Cardiac muscle cell (in vitro differentiated cells and primary cell): ENCODE measurements at regions not wholly inside any gene's neighbourhood (a gene's known extent, or its start where the extent isn't known, plus 50 kb on each side); places are given as distances from the start of the nearest gene placed in this dataset.

Experiments used
- DNase-seq, 2 donors: peaks; one replicate each; pipeline versions ENCODE4 v3.0.0 to v3.0.0-alpha.2; 2010 to 2017; ENCODE audit warnings: low read depth in 1 of 2, low spot score in 1 of 2
- H3K27ac ChIP-seq: fragments of 200-600 bp; sonication (generic); 2 replicates; pipeline ENCODE4 v1.5.1; 2016
- H3K27me3 ChIP-seq: fragments of 200-600 bp; sonication (generic); 2 replicates; pipeline ENCODE4 v1.6.0; 2016; ENCODE audit warnings: control low read depth
- H3K36me3 ChIP-seq: fragments of 200-600 bp; sonication (generic); 2 replicates; pipeline ENCODE4 v1.5.1; 2016; ENCODE audit warnings: control low read depth
- H3K4me1 ChIP-seq: fragments of 200-600 bp; sonication (generic); 2 replicates; pipeline ENCODE4 v1.8.1; 2017; ENCODE audit warnings: low read depth, mild to moderate bottlenecking, mixed run types
- H3K4me3 ChIP-seq: fragments of 200-600 bp; sonication (generic); 2 replicates; pipeline ENCODE4 v1.5.1; 2016; ENCODE audit warnings: mild to moderate bottlenecking
- H3K9me3 ChIP-seq: fragments of 200-600 bp; sonication (generic); 2 replicates; pipeline ENCODE4 v1.5.1; 2017; ENCODE audit warnings: low read depth, mild to moderate bottlenecking, control low read depth
- TF ChIP-seq, protein P1 (sequence below): IDR thresholded peaks from 2 replicates; pipeline ENCODE4 v1.5.1; 2012; ENCODE audit warnings: low read depth, mild to moderate bottlenecking, low read length

DNA sequence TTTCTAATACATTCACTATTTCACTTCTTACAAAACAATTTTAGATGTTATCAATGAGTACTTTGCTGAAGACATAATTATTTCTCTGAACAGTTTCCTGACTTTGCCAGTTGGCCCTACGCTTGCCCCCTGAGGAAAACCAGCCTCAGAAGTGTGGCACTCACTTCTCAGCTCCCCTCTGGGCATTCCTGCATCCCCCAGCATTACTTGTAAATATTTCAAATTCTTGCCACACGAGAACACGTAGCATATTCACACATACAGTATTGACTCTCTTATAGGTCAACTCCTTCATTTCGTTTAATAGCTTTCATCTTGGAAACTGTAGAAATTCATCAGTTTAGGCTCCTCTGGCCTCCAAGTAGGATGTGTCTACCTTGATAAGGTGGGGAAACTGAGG lies 65.2 kb downstream of the OTX2 start:
- H3K4me3 ChIP-seq = no peak overlapping the region
- H3K36me3 ChIP-seq = no peaks in the 10 kb centered on the region
- TF ChIP-seq, protein P1, sequence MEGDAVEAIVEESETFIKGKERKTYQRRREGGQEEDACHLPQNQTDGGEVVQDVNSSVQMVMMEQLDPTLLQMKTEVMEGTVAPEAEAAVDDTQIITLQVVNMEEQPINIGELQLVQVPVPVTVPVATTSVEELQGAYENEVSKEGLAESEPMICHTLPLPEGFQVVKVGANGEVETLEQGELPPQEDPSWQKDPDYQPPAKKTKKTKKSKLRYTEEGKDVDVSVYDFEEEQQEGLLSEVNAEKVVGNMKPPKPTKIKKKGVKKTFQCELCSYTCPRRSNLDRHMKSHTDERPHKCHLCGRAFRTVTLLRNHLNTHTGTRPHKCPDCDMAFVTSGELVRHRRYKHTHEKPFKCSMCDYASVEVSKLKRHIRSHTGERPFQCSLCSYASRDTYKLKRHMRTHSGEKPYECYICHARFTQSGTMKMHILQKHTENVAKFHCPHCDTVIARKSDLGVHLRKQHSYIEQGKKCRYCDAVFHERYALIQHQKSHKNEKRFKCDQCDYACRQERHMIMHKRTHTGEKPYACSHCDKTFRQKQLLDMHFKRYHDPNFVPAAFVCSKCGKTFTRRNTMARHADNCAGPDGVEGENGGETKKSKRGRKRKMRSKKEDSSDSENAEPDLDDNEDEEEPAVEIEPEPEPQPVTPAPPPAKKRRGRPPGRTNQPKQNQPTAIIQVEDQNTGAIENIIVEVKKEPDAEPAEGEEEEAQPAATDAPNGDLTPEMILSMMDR = no peak
- no peak overlapping the region for H3K27ac ChIP-seq
- no peaks in the 10 kb centered on the region for H3K4me1 ChIP-seq
- no peaks in the 10 kb centered on the region for H3K9me3 ChIP-seq
- no peak for DNase-seq
- H3K27me3 ChIP-seq = no peaks in the 10 kb centered on the region

DNA sequence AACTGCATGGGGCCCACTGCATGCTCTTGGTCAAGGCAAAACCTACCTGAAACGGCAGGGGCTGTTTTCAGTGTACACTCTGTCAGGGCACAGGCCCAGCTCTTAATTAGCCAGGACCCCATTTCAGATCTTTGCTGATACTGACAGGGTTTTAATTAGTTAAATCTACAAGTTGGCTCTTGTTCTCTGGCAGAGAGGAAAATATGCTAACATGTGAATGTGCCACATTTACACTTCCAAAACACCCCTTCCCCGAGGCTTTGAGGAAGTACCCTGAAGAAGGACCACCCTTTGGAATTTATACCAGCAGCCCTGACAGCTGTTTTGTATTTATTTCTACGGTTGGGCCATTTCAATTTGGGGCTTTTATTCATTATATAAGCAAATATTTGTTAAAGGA lies 66.3 kb downstream of the OTX2 start:
- H3K4me1 ChIP-seq = no peaks in the 10 kb centered on the region
- no peak overlapping the region for H3K27ac ChIP-seq
- no peak overlapping the region for H3K4me3 ChIP-seq
- no peaks in the 10 kb centered on the region for H3K9me3 ChIP-seq
- H3K36me3 ChIP-seq = no peaks in the 10 kb centered on the region
- TF ChIP-seq, protein P1 = no peak
- no peaks in the 10 kb centered on the region for H3K27me3 ChIP-seq
- no peak for DNase-seq

DNA sequence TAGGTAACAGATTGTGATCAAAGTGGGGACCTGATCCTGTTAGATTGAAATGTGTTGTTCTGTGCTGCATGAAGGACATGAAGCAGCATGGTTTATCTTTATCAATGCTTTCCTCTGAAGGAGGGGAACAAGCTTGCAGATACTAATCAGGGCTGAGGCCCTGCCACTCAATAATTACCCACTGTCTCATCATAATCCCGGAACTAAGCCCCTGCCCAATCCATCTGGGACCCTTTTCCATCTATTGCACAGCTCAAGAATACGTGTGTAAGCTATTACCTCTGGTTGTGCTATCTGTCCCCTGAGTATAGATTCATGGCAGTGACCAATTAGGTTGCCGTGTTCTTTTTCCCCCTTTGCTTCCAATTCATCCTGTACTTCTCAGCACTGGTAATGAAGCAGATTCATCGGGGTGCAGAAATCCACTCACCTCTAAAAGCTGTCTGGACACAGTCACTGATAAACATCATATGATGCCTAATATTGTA lies 67.8 kb downstream of the OTX2 start:
- TF ChIP-seq, protein P1 = no peak
- Histone ChIP-seq H3K4me1 (no peaks in the 10 kb centered on the region), H3K4me3 (no peak overlapping the region), H3K27ac (no peak overlapping the region), H3K36me3 (no peaks in the 10 kb centered on the region), H3K9me3 (no peaks in the 10 kb centered on the region), H3K27me3 (no peaks in the 10 kb centered on the region)
- no peak for DNase-seq

DNA sequence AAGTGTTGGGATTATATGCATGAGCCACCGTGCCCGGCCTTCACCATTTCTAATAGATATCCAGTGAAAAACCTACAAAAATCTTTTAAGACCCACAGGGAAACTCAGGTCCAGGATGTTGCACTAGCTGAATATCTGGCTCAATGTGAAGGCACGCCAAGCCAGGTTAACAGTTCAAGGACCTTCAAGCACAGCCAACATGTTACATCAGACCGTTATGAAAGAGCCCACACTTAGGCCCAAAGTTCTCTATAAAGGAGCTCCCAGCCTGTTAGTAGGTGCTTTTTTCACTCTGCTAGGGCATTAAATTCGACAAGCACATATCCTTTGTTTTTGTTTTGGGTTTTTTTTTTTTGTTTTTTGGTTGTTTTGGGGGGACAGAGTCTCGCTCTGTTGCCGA lies 69.0 kb downstream of the OTX2 start:
- no peaks in the 10 kb centered on the region for H3K4me1 ChIP-seq
- no peaks in the 10 kb centered on the region for H3K36me3 ChIP-seq
- H3K9me3 ChIP-seq = no peaks in the 10 kb centered on the region
- no peaks in the 10 kb centered on the region for H3K27me3 ChIP-seq
- no peak overlapping the region for H3K4me3 ChIP-seq
- no peak overlapping the region for H3K27ac ChIP-seq
- TF ChIP-seq, protein P1 = no peak
- DNase-seq = no peak

DNA sequence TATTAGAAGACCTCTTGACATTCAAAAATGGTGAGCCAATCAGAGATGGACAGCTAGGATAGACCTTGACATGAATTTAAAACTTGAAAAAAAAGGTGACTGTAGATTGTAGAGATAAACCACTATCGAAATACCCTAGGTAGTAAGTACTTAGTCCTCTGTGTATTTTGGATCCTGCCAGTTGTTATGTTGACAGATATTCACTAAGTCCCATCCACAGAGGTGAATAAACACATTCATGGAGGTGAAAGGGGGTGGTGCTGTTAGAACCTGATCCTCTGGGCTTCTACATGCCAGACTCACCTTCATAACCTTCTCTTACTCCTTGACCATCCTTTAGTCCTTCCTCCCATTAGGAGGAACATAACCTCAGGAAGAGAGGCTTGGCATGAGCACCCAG lies 72.3 kb downstream of the OTX2 start:
- Histone ChIP-seq H3K9me3 (no peaks in the 10 kb centered on the region), H3K4me3 (no peak overlapping the region), H3K27me3 (peaks cover 17% of the 10 kb centered on the region), H3K4me1 (no peaks in the 10 kb centered on the region), H3K36me3 (no peaks in the 10 kb centered on the region), H3K27ac (no peak overlapping the region)
- TF ChIP-seq, protein P1 = no peak
- DNase-seq = no peak

DNA sequence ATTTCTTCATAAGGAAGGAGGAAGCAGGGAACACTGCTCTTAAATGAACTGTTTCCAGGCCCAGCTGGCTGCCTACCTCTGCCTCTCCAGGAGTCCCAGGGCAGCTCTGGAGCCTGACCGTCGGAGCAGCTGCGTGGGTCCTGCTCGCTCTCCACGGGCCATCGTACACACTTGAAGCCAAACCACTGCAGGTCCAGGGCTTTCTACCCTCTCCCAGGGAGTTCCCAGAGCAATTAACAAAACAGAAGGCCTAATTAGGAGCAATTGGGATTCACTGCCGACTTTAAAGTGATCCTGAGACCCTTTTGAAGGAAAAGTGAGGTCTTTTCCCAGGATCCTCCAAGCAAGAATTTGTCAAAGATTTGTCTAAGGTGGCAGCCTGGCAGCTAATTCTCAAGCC lies 76.9 kb downstream of the OTX2 start:
- TF ChIP-seq, protein P1 = no peak
- Histone ChIP-seq H3K27me3 (peaks cover 41% of the 10 kb centered on the region), H3K36me3 (no peaks in the 10 kb centered on the region), H3K27ac (no peak overlapping the region), H3K4me3 (no peak overlapping the region), H3K9me3 (no peaks in the 10 kb centered on the region), H3K4me1 (no peaks in the 10 kb centered on the region)
- DNase-seq = no peak
